OCI-LY7 (cell line): ENCODE measurements at regions not wholly inside any gene's neighbourhood (a gene's known extent, or its start where the extent isn't known, plus 50 kb on each side); places are given as distances from the start of the nearest gene placed in this dataset.

ENCODE experiments used
- BruUV-seq: library from RNA; stranded (reverse); fragments of 400-500 nt; replicated peaks from 2 replicates; lab custom pipeline; 2021; lab: Mats Ljungman, UMichigan
- CTCF ChIA-PET: fragments of 300-600 bp; sonication (Branson Sonifier 250); formaldehyde crosslinking; loops from one replicate; lab custom pipeline; 2022; ENCODE audit warnings: antibody characterized with exemption; ENCODE audit not compliant: unreplicated experiment; lab: Charles Lee
- POLR2A ChIA-PET: fragments of 300-600 bp; sonication (Branson Sonifier 250); formaldehyde crosslinking; loops from one replicate; lab custom pipeline; 2022; ENCODE audit warnings: antibody characterized with exemption; lab: Charles Lee
- DNase-seq: peaks from one replicate; pipeline ENCODE4 v3.0.0-alpha.2; 2015; ENCODE audit warnings: low spot score
- H2AFZ ChIP-seq: fragments of 200-600 bp; sonication (generic), shearing (Covaris generic); 2 replicates; pipeline ENCODE4 v1.6.1; 2014; ENCODE audit warnings: mild to moderate bottlenecking, antibody characterized with exemption, low read length, moderate library complexity
- H3K27ac ChIP-seq: fragments of 200-600 bp; sonication (generic); 2 replicates; pipeline ENCODE4 v1.5.1; 2014; ENCODE audit warnings: mixed run types, low read depth, mild to moderate bottlenecking, moderate library complexity, low read length, inconsistent platforms; ENCODE audit not compliant: poor library complexity, severe bottlenecking
- H3K36me3 ChIP-seq: fragments of 200-600 bp; sonication (generic); 2 replicates; pipeline ENCODE4 v1.6.1; 2014; ENCODE audit warnings: mild to moderate bottlenecking, antibody characterized with exemption, low read length, moderate library complexity, mixed read lengths; ENCODE audit not compliant: insufficient read depth
- H3K4me1 ChIP-seq: fragments of 200-600 bp; sonication (generic); 2 replicates; pipeline ENCODE4 v1.5.1; 2014; ENCODE audit warnings: mild to moderate bottlenecking, low read length; ENCODE audit not compliant: insufficient read depth, poor library complexity, severe bottlenecking
- H3K4me2 ChIP-seq: fragments of 200-600 bp; sonication (generic); 2 replicates; pipeline ENCODE4 v1.6.1; 2014; ENCODE audit warnings: mild to moderate bottlenecking, low read length
- H3K4me3 ChIP-seq: fragments of 200-600 bp; sonication (generic); 2 replicates; pipeline ENCODE4 v1.5.1; 2014; ENCODE audit warnings: mild to moderate bottlenecking, low read depth, low read length; ENCODE audit not compliant: poor library complexity, severe bottlenecking
- H3K79me2 ChIP-seq: fragments of 200-600 bp; sonication (generic); 2 replicates; pipeline ENCODE4 v1.6.1; 2016; ENCODE audit warnings: low read depth, mild to moderate bottlenecking, low read length, moderate library complexity, mixed read lengths; ENCODE audit not compliant: insufficient read depth
- H3K9me2 ChIP-seq: fragments of 200-600 bp; sonication (generic); 2 replicates; pipeline ENCODE4 v1.6.1; 2016; ENCODE audit warnings: mild to moderate bottlenecking, low read length, mixed read lengths; ENCODE audit not compliant: insufficient read depth
- H3K9me3 ChIP-seq: fragments of 200-600 bp; sonication (generic); 2 replicates; pipeline ENCODE4 v1.6.1; 2014; ENCODE audit warnings: mild to moderate bottlenecking, mixed run types, low read length, mixed read lengths
- H4K20me1 ChIP-seq: fragments of 200-600 bp; sonication (generic); 2 replicates; pipeline ENCODE4 v1.6.1; 2014; ENCODE audit warnings: mild to moderate bottlenecking, antibody characterized with exemption, low read length, moderate library complexity, mixed read lengths; ENCODE audit not compliant: insufficient read depth
- CTCF ChIP-seq: fragments of 200-600 bp; sonication (generic); conservative IDR thresholded peaks from 2 replicates; pipeline ENCODE4 v1.5.1; 2014; ENCODE audit warnings: mild to moderate bottlenecking, antibody characterized with exemption, low read length, moderate library complexity, mixed read lengths
- EZH2phosphoT487 ChIP-seq: fragments of 200-600 bp; sonication (generic); IDR thresholded peaks from 2 replicates; pipeline ENCODE4 v1.6.1; 2018; ENCODE audit warnings: low read depth, borderline replicate concordance, mild to moderate bottlenecking, mixed run types, antibody characterized with exemption, low read length, moderate library complexity, mixed read lengths
- intact Hi-C: fragments of 100-400 bp; cut with micrococcal nuclease; formaldehyde crosslinking; loops from one replicate; pipeline ENCODE4 v1.10.0; 2022; ENCODE audit not compliant: unreplicated experiment

- Histone ChIP-seq H3K79me2 (no peaks in the 10 kb centered on the region), H2AFZ (no peak overlapping the region), H3K4me3 (no peak overlapping the region), H3K4me1 (no peaks in the 10 kb centered on the region), H3K9me3 (no peaks in the 10 kb centered on the region), H4K20me1 (no peaks in the 10 kb centered on the region), H3K36me3 (no peaks in the 10 kb centered on the region), H3K4me2 (no peak overlapping the region), H3K27ac (no peak overlapping the region), H3K9me2 (no peaks in the 10 kb centered on the region)
- no peak for DNase-seq
- intact Hi-C loops: no loop called here
- CTCF ChIA-PET: no interaction called here
- no TSS peak for BruUV-seq
- TF ChIP-seq CTCF (no peak), EZH2phosphoT487 (no peak)
- POLR2A ChIA-PET: no interaction called here
These were observed 307.8 kb downstream of the CYP26B1 start for GRCh38 chr2:71839826-71840225.

- H3K9me2 ChIP-seq: no peaks in the 10 kb centered on the region
- ChIA-PET CTCF (no interaction called here), POLR2A (no interaction called here)
- no peaks in the 10 kb centered on the region for H3K4me1 ChIP-seq
- BruUV-seq: no TSS peak
- no peaks in the 10 kb centered on the region for H3K36me3 ChIP-seq
- intact Hi-C loops: no loop called here
- TF ChIP-seq EZH2phosphoT487: no peak
- TF ChIP-seq CTCF: no peak
- H3K27ac ChIP-seq: no peak overlapping the region
- H3K4me2 ChIP-seq: no peak overlapping the region
- H3K79me2 ChIP-seq: no peaks in the 10 kb centered on the region
- H3K4me3 ChIP-seq: no peak overlapping the region
- H2AFZ ChIP-seq: no peak overlapping the region
- H4K20me1 ChIP-seq: no peaks in the 10 kb centered on the region
- no peak for DNase-seq
- no peaks in the 10 kb centered on the region for H3K9me3 ChIP-seq
These were observed 312.9 kb downstream of the CYP26B1 start for GRCh38 chr2:71834796-71835195.

GRCh38 chr2:71833855-71834560 lies 313.7 kb downstream of the CYP26B1 start:
- H2AFZ ChIP-seq: no peak overlapping the region
- no peaks in the 10 kb centered on the region for H3K36me3 ChIP-seq
- POLR2A ChIA-PET: no interaction called here
- no peaks in the 10 kb centered on the region for H3K9me2 ChIP-seq
- no peaks in the 10 kb centered on the region for H3K9me3 ChIP-seq
- CTCF ChIA-PET: no interaction called here
- no peak overlapping the region for H3K27ac ChIP-seq
- H3K79me2 ChIP-seq: no peaks in the 10 kb centered on the region
- intact Hi-C loops: no loop called here
- no peaks in the 10 kb centered on the region for H3K4me1 ChIP-seq
- H3K4me2 ChIP-seq: no peak overlapping the region
- no peaks in the 10 kb centered on the region for H4K20me1 ChIP-seq
- TF ChIP-seq EZH2phosphoT487 (no peak), CTCF (no peak)
- no peak for DNase-seq
- no TSS peak for BruUV-seq
- no peak overlapping the region for H3K4me3 ChIP-seq
